ENCODE measurements at regions not wholly inside any gene's neighbourhood (a gene's known extent, or its start where the extent isn't known, plus 50 kb on each side); places are given as distances from the start of the nearest gene placed in this dataset.

DNA sequence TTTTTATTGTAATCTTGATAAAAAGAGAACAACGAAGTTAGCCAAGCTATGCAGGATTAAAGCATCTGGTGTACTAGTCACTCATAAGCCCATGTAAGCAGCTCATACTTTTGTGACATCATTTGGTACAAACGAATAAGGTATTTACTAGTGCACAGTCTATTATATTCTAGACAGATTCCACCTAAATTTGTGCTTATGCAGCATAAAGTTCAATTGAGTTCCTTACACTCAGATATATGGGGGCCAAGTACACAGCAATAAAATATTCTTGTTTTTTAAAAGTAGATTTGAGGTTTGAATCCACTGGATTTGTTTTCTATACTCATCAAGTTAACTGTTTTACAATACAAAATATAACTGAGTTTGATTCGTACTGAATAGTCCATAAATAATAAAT is 1621.2 kb downstream of the MAT2B start:
- DNase-seq: no peak

GRCh38 chr5:165127941-165128340 is 1622.5 kb downstream of the MAT2B start:
- DNase-seq: no peak

DNA sequence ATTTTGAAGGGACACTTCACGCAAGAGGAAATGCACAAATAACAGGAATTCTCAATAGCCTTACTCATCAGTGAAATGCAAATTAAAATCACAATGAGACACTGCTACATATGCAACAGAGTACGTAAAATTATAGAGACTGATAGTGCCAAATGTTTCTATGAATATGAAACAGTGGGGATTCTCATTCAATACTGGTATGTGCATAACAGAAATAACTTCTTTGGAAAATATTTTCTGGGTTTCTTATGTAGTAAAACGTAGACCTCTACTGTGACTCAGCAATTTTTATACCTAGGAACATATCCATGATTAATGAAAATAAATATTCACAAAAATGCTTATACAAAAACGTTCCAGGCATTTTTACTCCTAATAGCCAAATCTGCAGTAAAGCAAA is 1625.2 kb downstream of the MAT2B start:
- DNase-seq: no peak

GRCh38 chr5:165134155-165134554 is 1628.7 kb downstream of the MAT2B start:
- no peak for DNase-seq

DNA sequence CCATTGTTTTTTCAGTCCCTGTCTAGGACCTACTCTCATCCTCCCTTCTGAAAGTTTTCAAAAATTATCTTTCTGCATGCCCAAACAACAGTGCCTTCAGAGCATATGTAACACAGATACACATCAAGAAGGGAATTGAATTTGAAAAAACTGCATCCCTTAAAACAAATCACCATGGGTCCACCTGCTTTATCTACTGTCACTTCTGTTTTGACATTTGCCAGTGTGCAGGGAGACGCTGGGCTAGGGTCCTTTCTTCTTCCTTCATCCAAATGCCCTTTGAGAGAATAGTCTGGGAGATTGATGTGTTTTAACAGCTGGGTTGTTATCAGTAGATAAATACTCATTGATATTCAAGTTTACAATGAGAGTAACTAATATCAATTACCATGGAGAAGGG is 1630.1 kb downstream of the MAT2B start:
- no peak for DNase-seq

GRCh38 chr5:165137701-165138100 is 1632.3 kb downstream of the MAT2B start:
- no peak for DNase-seq

GRCh38 chr5:165138236-165138635 is 1632.8 kb downstream of the MAT2B start:
- DNase-seq: no peak

- DNase-seq: no peak
Observed at GRCh38 chr5:165139262-165139661, 1633.8 kb downstream of the MAT2B start.

GRCh38 chr5:165139721-165140120 is 1634.3 kb downstream of the MAT2B start:
- DNase-seq: no peak

GRCh38 chr5:165143741-165144140 is 1638.3 kb downstream of the MAT2B start:
- DNase-seq: peak; percentile 26

DNA sequence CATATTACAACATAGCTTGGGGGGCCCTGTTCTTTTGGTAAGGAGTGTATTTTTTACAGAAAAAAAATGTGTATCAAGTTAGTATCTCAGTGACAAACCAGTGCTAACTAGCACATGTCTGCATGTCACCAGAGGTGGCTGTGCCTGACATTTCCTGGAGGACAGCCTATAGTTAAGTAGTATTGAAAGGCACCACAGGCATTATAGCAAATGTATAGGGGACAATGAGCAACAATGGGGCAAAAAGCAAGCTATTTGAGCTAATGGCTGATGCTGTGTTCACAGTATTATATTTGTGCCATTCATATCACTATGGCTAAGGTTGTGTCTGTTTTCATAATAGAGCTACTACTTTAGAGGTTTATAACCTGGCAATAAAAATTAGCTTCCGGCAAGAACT is 1644.0 kb downstream of the MAT2B start:
- DNase-seq: no peak

- DNase-seq: no peak
Observed at GRCh38 chr5:165152058-165152457, 1646.6 kb downstream of the MAT2B start.

- DNase-seq: no peak
Observed at GRCh38 chr5:165157219-165157618, 1651.8 kb downstream of the MAT2B start.

- no peak for DNase-seq
Observed at GRCh38 chr5:165161204-165161603, 1655.8 kb downstream of the MAT2B start.

DNA sequence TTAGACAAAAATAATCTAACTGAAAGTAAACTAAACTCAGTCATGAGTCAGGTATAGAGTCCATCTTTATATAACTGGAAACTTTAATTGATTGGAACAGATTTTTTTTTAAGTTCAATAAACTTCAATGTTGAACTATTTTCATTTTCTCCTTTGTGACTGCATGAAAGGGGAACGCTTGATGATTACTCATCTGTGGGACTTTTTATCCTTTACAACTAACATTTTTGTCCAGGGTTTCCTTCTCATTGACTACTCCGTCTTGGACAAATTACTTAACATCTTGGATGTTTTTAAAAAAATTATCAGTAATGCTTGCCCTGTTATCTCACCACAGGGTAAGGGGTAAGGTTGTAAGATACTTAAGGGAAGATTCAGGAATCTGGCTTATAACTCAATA is 1658.4 kb downstream of the MAT2B start:
- no peak for DNase-seq

DNA sequence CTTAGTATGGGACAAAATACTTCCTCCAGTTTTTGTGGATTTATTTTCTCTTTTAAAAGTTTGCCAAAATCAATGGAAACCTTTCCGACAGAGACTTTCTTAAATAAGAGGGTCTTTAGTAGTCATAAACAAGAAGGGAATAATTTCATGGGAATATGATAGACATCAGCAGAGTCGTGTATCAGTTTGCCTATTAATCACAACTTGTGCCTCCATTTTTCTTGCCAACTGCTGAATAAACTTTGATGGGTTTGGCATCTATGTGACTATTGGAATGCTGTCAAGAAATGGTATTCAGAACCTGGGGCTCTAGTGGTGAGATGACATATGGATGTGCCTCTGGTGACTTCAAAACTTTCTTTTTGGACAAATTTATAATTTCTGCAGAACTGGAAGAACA is 1668.2 kb downstream of the MAT2B start:
- DNase-seq: no peak

- DNase-seq: no peak
Observed at GRCh38 chr5:165175041-165175440, 1669.6 kb downstream of the MAT2B start.

GRCh38 chr5:165184183-165184582 is 1678.8 kb downstream of the MAT2B start:
- DNase-seq: no peak

DNA sequence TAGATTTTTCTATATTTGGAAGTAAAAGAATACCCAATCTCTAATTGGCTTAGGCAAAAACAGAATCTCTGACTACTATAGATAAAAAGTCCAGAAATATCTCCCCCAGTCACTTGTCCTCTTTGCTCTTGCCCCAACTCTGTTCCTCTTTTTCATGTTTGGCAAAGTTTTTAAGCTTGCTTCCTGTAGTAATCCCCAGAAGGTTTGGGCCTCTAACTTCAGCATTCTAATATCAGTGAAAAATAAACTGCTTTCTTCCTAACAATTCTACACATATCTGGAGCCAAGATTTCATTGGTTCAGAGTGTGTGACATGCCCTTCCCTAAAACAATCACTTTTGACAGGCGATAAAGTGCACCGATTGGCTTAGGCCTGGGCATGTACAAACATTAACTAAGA is 1680.3 kb downstream of the MAT2B start:
- no peak for DNase-seq

- DNase-seq: no peak
Observed at GRCh38 chr5:165187815-165188214, 1682.4 kb downstream of the MAT2B start.

DNA sequence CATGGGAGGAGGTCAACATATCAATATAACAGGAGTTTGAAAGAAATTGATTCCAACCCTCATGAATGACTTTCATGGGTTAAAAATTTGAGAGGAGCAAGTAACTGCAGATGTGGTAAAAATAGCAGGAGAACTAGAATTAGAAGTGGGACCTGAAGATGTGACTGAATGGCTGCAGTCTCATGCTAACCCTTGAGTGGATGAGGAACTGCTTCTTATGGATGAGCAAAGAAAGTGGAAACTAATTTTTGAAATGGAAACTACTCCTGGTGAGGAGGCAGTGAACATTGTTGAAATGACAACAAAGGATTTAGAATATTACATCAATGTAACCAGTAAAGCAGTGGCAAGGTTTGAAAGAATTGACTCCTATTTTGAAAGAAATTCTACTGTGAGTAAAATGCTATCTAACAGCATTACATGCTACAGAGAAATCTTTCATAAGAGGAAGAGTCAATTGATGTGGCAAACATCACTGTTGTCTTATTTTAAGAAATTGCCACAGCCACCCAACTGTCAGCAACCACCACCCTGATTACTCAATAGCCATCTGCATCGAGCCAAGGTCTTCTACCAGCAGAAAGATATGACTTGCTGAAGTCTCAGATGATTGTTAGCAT is 1683.2 kb downstream of the MAT2B start:
- DNase-seq: no peak

- no peak for DNase-seq
Observed at GRCh38 chr5:165196961-165197360, 1691.5 kb downstream of the MAT2B start.

- no peak for DNase-seq
Observed at GRCh38 chr5:165201369-165201768, 1696.0 kb downstream of the MAT2B start.

- DNase-seq: no peak
Observed at GRCh38 chr5:165201771-165202518, 1696.5 kb downstream of the MAT2B start.
